ENCODE measurements at regions not wholly inside any gene's neighbourhood (a gene's known extent, or its start where the extent isn't known, plus 50 kb on each side); places are given as distances from the start of the nearest gene placed in this dataset.

- no peak for DNase-seq
- CTCF ChIA-PET: interaction anchor here (2.0 kb wide), 1 partner anchor 46 kb away, joined by 5 read pairs; no protein-coding TSS in a partner anchor
- H3K4me1 ChIP-seq (ENCODE audit: control insufficient read depth in 1 of 2, insufficient read depth in 2 of 2, low read depth in 1 of 2, low read length in 1 of 2): no peaks in the 10 kb centered on the region
- H2AFZ ChIP-seq (ENCODE audit: low read depth): no peak overlapping the region
- no peak overlapping the region for H3K9ac ChIP-seq
- no peaks in the 10 kb centered on the region for H3K9me2 ChIP-seq
- no peak overlapping the region for H3K4me2 ChIP-seq
- no peak for TF ChIP-seq YY1 (IDR thresholded peaks at IDR 0.05; ENCODE audit: low read depth)
- TF ChIP-seq USF2 (IDR thresholded peaks at IDR 0.05; ENCODE audit: borderline replicate concordance, low read depth, low read length): no peak
- no peak for TF ChIP-seq IRF3 (IDR thresholded peaks at IDR 0.05; ENCODE audit: low read depth, low read length)
- no peak for TF ChIP-seq FOXM1 (IDR thresholded peaks at IDR 0.05; ENCODE audit: low read depth)
- no peak for TF ChIP-seq GABPA (IDR thresholded peaks at IDR 0.05; ENCODE audit: low read depth)
- no peak for TF ChIP-seq GATA2 (CRISPR knock-in tag; IDR thresholded peaks at IDR 0.05)
- TF ChIP-seq USF1 (IDR thresholded peaks at IDR 0.05; ENCODE audit: borderline replicate concordance, low read depth): no peak
- TF ChIP-seq RFX5 (IDR thresholded peaks at IDR 0.05; ENCODE audit: low read length): no peak
- no peak overlapping the region for H3K4me3 ChIP-seq (ENCODE audit: low read depth in 2 of 2, low read length in 1 of 2)
- no peaks in the 10 kb centered on the region for H4K20me1 ChIP-seq (ENCODE audit: insufficient read depth)
- no peaks in the 10 kb centered on the region for H3K79me2 ChIP-seq (ENCODE audit: insufficient read depth)
- no peaks in the 10 kb centered on the region for H3K9me3 ChIP-seq
- no peak overlapping the region for H3K27ac ChIP-seq (ENCODE audit: low read depth in 2 of 2, low read length in 1 of 2)
- no peaks in the 10 kb centered on the region for H3K36me3 ChIP-seq (replicated peaks in 1 of 2; ENCODE audit: control insufficient read depth in 1 of 2, insufficient read depth in 2 of 2, low read length in 1 of 2)
- POLR2A ChIA-PET: no interaction called here
- H3K27me3 ChIP-seq (ENCODE audit: insufficient read depth): no peaks in the 10 kb centered on the region
- H3F3A ChIP-seq (replicated peaks; ENCODE audit: insufficient read depth): no peaks in the 10 kb centered on the region
- WGBS (ENCODE audit: low lambda C conversion rate): 15% methylated on average over 1 of the region's 1 CpG
Measured at GRCh38 chr11:95659088-95659487, 130.5 kb downstream of the FAM76B start.

- H3K79me2 ChIP-seq (ENCODE audit: insufficient read depth): no peaks in the 10 kb centered on the region
- 29% methylated on average over 1 of the region's 1 CpG for WGBS (ENCODE audit: low lambda C conversion rate)
- H3K27ac ChIP-seq (ENCODE audit: low read depth in 2 of 2, low read length in 1 of 2): no peak overlapping the region
- H3K4me2 ChIP-seq: no peak overlapping the region
- H3K4me3 ChIP-seq (ENCODE audit: low read depth in 2 of 2, low read length in 1 of 2): no peak overlapping the region
- ChIA-PET CTCF (no interaction called here), POLR2A (no interaction called here)
- no peaks in the 10 kb centered on the region for H3K9me3 ChIP-seq
- no peak for DNase-seq
- no peaks in the 10 kb centered on the region for H4K20me1 ChIP-seq (ENCODE audit: insufficient read depth)
- H3K36me3 ChIP-seq (replicated peaks in 1 of 2; ENCODE audit: control insufficient read depth in 1 of 2, insufficient read depth in 2 of 2, low read length in 1 of 2): no peaks in the 10 kb centered on the region
- no peaks in the 10 kb centered on the region for H3F3A ChIP-seq (replicated peaks; ENCODE audit: insufficient read depth)
- H3K4me1 ChIP-seq (ENCODE audit: control insufficient read depth in 1 of 2, insufficient read depth in 2 of 2, low read depth in 1 of 2, low read length in 1 of 2): peaks cover 0 to 9% of the 10 kb centered on the region in 2 experiments; a peak in 2 of 4 replicates
- no peak overlapping the region for H3K9ac ChIP-seq
- H3K27me3 ChIP-seq (ENCODE audit: insufficient read depth): no peaks in the 10 kb centered on the region
- H2AFZ ChIP-seq (ENCODE audit: low read depth): no peak overlapping the region
- H3K9me2 ChIP-seq: no peaks in the 10 kb centered on the region
- no peak for TF ChIP-seq MEF2A (IDR thresholded peaks at IDR 0.05; ENCODE audit: borderline replicate concordance, low read depth)
- no peak for TF ChIP-seq RFX5 (IDR thresholded peaks at IDR 0.05; ENCODE audit: low read length)
- no peak for TF ChIP-seq USF1 (IDR thresholded peaks at IDR 0.05; ENCODE audit: borderline replicate concordance, low read depth)
- no peak for TF ChIP-seq RXRA (IDR thresholded peaks at IDR 0.05; ENCODE audit: borderline replicate concordance, low read depth)
- TF ChIP-seq GATA2 (CRISPR knock-in tag; IDR thresholded peaks at IDR 0.05): no peak
- TF ChIP-seq IRF3 (IDR thresholded peaks at IDR 0.05; ENCODE audit: low read depth, low read length): no peak
- no peak for TF ChIP-seq FOSL2 (IDR thresholded peaks at IDR 0.05; ENCODE audit: borderline replicate concordance, low read depth)
- TF ChIP-seq REST (IDR thresholded peaks at IDR 0.05; ENCODE audit: low read depth, low read length): no peak
- no peak for TF ChIP-seq EP300 (IDR thresholded peaks at IDR 0.05; ENCODE audit: borderline replicate concordance in 1 of 2, low read depth in 1 of 2, low read length in 1 of 2)
- TF ChIP-seq GABPA (IDR thresholded peaks at IDR 0.05; ENCODE audit: low read depth): no peak
- no peak for TF ChIP-seq TAF1 (IDR thresholded peaks at IDR 0.05; ENCODE audit: borderline replicate concordance, low read depth, low read length)
- TF ChIP-seq PBX3 (IDR thresholded peaks at IDR 0.05): no peak
- no peak for TF ChIP-seq FOXJ3 (CRISPR knock-in tag; IDR thresholded peaks at IDR 0.05)
- TF ChIP-seq ELF1 (IDR thresholded peaks at IDR 0.05): no peak
Measured at GRCh38 chr11:95655536-95655935, 134.0 kb downstream of the FAM76B start.
